H1 (cell line): ENCODE measurements at regions not wholly inside any gene's neighbourhood (a gene's known extent, or its start where the extent isn't known, plus 50 kb on each side); places are given as distances from the start of the nearest gene placed in this dataset.

ENCODE experiments used
- CTCF ChIA-PET: fragments of 300-600 bp; sonication (Branson Sonifier 250); formaldehyde crosslinking; loops from one replicate; lab custom pipeline; 2021; ENCODE audit not compliant: partially characterized antibody; lab: Charles Lee
- POLR2A ChIA-PET: fragments of 300-600 bp; sonication (Branson Sonifier 250); formaldehyde crosslinking; loops from one replicate; lab custom pipeline; 2021; ENCODE audit warnings: inconsistent platforms; ENCODE audit not compliant: partially characterized antibody; lab: Charles Lee
- DNase-seq, 2 experiments: peaks; one replicate each; pipeline versions ENCODE4 v3.0.0 to v3.0.0-alpha.2; 2010 to 2022; ENCODE audit warnings: low spot score in 2 of 2, low read depth in 1 of 2, mixed read lengths in 1 of 2
- FAIRE-seq: peaks from 2 replicates; lab custom pipeline; 2011; peaks lifted over from hg19 to GRCh38; lab: Jason Lieb, UNC
- H2AFZ ChIP-seq: 2 replicates; pipeline ENCODE4 v1.8.1; 2012; ENCODE audit warnings: low read length, inconsistent platforms
- H2AK5ac ChIP-seq: 2 replicates; pipeline ENCODE4 v1.6.1; 2013; ENCODE audit warnings: low read depth, low read length
- H2BK120ac ChIP-seq: replicated peaks from 2 replicates; pipeline ENCODE3; 2013; ENCODE audit warnings: low read depth, low read length, inconsistent platforms
- H2BK12ac ChIP-seq: 2 replicates; pipeline ENCODE4 v1.6.1; 2013; ENCODE audit warnings: low read depth, low read length
- H2BK15ac ChIP-seq: 2 replicates; pipeline ENCODE4 v1.6.1; 2013; ENCODE audit warnings: low read length
- H2BK20ac ChIP-seq: 2 replicates; pipeline ENCODE4 v1.6.1; 2013; ENCODE audit warnings: low read length
- H2BK5ac ChIP-seq: 2 replicates; pipeline ENCODE4 v1.6.1; 2013; ENCODE audit warnings: low read depth, low read length
- H3K14ac ChIP-seq: 2 replicates; pipeline ENCODE4 v1.6.1; 2013; ENCODE audit warnings: inconsistent platforms; ENCODE audit not compliant: insufficient read length
- H3K18ac ChIP-seq: 2 replicates; pipeline ENCODE4 v1.6.1; 2013; ENCODE audit warnings: low read length; ENCODE audit errors: extremely low read depth
- H3K23ac ChIP-seq: 2 replicates; pipeline ENCODE4 v1.6.1; 2013; ENCODE audit warnings: inconsistent platforms; ENCODE audit not compliant: insufficient read length
- H3K23me2 ChIP-seq: 2 replicates; pipeline ENCODE4 v1.6.1; 2013; ENCODE audit warnings: low read depth, low read length
- H3K27ac ChIP-seq: 2 replicates; pipeline ENCODE4 v1.6.1; 2011; ENCODE audit warnings: low read depth, low read length, inconsistent platforms
- H3K27me3 ChIP-seq, 4 experiments: replicated peaks in 1 of 4; 1 replicate in 1 of 4; 2 replicates in 3 of 4; pipeline versions ENCODE4 v1.6.1 to v1.8.1; 2011 to 2013; ENCODE audit warnings: low read length in 3 of 4, mild to moderate bottlenecking in 3 of 4, inconsistent platforms in 2 of 4, mixed read lengths in 2 of 4, moderate library complexity in 1 of 4; ENCODE audit not compliant: control insufficient read depth in 3 of 4, insufficient read depth in 3 of 4; ENCODE audit errors: extremely low read depth in 1 of 4
- H3K36me3 ChIP-seq, 4 experiments: 2 replicates each; pipeline versions ENCODE4 v1.6.1 to v1.8.1; 2011 to 2013; ENCODE audit warnings: mild to moderate bottlenecking in 4 of 4, low read length in 3 of 4, moderate library complexity in 2 of 4, control low read depth in 1 of 4, inconsistent platforms in 1 of 4; ENCODE audit not compliant: insufficient read depth in 4 of 4, control insufficient read depth in 2 of 4
- H3K4ac ChIP-seq: replicated peaks from 2 replicates; pipeline ENCODE3; 2013; ENCODE audit warnings: low read length, low read depth, mixed read lengths, inconsistent platforms; ENCODE audit not compliant: insufficient read length
- H3K4me1 ChIP-seq, 4 experiments: replicated peaks in 1 of 4; 1 replicate in 1 of 4; 2 replicates in 3 of 4; pipeline versions ENCODE4 v1.6.1 to v1.8.1; 2011 to 2013; ENCODE audit warnings: low read length in 3 of 4, inconsistent platforms in 2 of 4, mixed read lengths in 1 of 4; ENCODE audit not compliant: insufficient read depth in 4 of 4, control insufficient read depth in 3 of 4
- H3K4me2 ChIP-seq, 2 experiments: 2 replicates each; pipeline versions ENCODE4 v1.6.1 to v1.8.1; 2011 to 2013; ENCODE audit warnings: low read depth in 2 of 2, low read length in 2 of 2, control low read depth in 1 of 2, inconsistent platforms in 1 of 2, mild to moderate bottlenecking in 1 of 2; ENCODE audit not compliant: insufficient read depth in 1 of 2
- H3K4me3 ChIP-seq, 4 experiments: fragments of 200-600, 300-600 bp in 1 of 4; sonication (generic), shearing (Covaris generic), sonication (Bioruptor Twin) in 1 of 4; 2 replicates each; pipeline versions ENCODE4 v1.5.1 to v1.8.1; 2011 to 2016; ENCODE audit warnings: low read length in 4 of 4, low read depth in 3 of 4, control low read depth in 2 of 4, inconsistent platforms in 2 of 4, mild to moderate bottlenecking in 2 of 4, mixed read lengths in 1 of 4, moderate library complexity in 1 of 4; ENCODE audit not compliant: insufficient read depth in 2 of 4; ENCODE audit errors: extremely low read depth in 1 of 4
- H3K56ac ChIP-seq: replicated peaks from 2 replicates; pipeline ENCODE3; 2013; ENCODE audit warnings: low read depth, mild to moderate bottlenecking, mixed read lengths, low read length, inconsistent platforms; ENCODE audit not compliant: insufficient read length
- H3K79me1 ChIP-seq: 2 replicates; pipeline ENCODE4 v1.6.1; 2013; ENCODE audit warnings: low read depth, low read length, control low read depth
- H3K79me2 ChIP-seq, 2 experiments: 2 replicates each; pipeline versions ENCODE4 v1.6.1 to v1.8.1; 2012 to 2013; ENCODE audit warnings: low read length in 2 of 2, mild to moderate bottlenecking in 2 of 2, inconsistent platforms in 1 of 2; ENCODE audit not compliant: insufficient read depth in 2 of 2, control insufficient read depth in 1 of 2
- H3K9ac ChIP-seq, 4 experiments: replicated peaks in 1 of 4; 1 replicate in 1 of 4; 2 replicates in 3 of 4; pipeline versions ENCODE4 v1.6.1 to v1.8.1; 2011 to 2013; ENCODE audit warnings: low read depth in 3 of 4, low read length in 3 of 4, control low read depth in 2 of 4, mild to moderate bottlenecking in 2 of 4, moderate library complexity in 2 of 4, inconsistent platforms in 1 of 4; ENCODE audit errors: extremely low read depth in 1 of 4
- H3K9me3 ChIP-seq, 2 experiments: 2 replicates each; pipeline versions ENCODE4 v1.6.1 to v1.8.1; 2012 to 2013; ENCODE audit warnings: mild to moderate bottlenecking in 2 of 2, moderate library complexity in 2 of 2, control low read depth in 1 of 2, inconsistent platforms in 1 of 2, low read depth in 1 of 2, low read length in 1 of 2, mixed read lengths in 1 of 2; ENCODE audit not compliant: insufficient read depth in 2 of 2
- H4K20me1 ChIP-seq, 2 experiments: replicated peaks in 1 of 2; 2 replicates each; pipeline versions ENCODE3 to v1.8.1; 2011 to 2013; ENCODE audit warnings: inconsistent platforms in 2 of 2, low read length in 2 of 2, mild to moderate bottlenecking in 1 of 2; ENCODE audit not compliant: insufficient read depth in 2 of 2, control insufficient read depth in 1 of 2
- H4K5ac ChIP-seq: 2 replicates; pipeline ENCODE4 v1.6.1; 2013; ENCODE audit warnings: low read length, low read depth, mixed read lengths, inconsistent platforms; ENCODE audit not compliant: insufficient read length
- H4K8ac ChIP-seq: 2 replicates; pipeline ENCODE4 v1.8.0; 2013; ENCODE audit warnings: mild to moderate bottlenecking, moderate library complexity, low read length, inconsistent platforms; ENCODE audit not compliant: insufficient read depth; ENCODE audit errors: extremely low read depth
- H4K91ac ChIP-seq: replicated peaks from 2 replicates; pipeline ENCODE3; 2013; ENCODE audit warnings: low read length, mixed read lengths, inconsistent platforms; ENCODE audit not compliant: insufficient read length
- CBX8 ChIP-seq: fragments of 300-800, 300-1000 bp; sonication (generic); IDR thresholded peaks from 2 replicates; pipeline ENCODE4 v1.7.1; 2016; ENCODE audit warnings: low read depth, low read length, borderline replicate concordance
- GTF2F1 ChIP-seq: IDR thresholded peaks from 2 replicates; pipeline ENCODE4 v1.6.1; 2012; ENCODE audit warnings: low read depth, low read length, improper control_type of control experiment, borderline replicate concordance
- NRF1 ChIP-seq: IDR thresholded peaks from 2 replicates; pipeline ENCODE4 v1.6.1; 2011; ENCODE audit warnings: mild to moderate bottlenecking, low read depth, low read length, improper control_type of control experiment
- PHF8 ChIP-seq: fragments of 200-600 bp; sonication (generic); conservative IDR thresholded peaks from 2 replicates; pipeline ENCODE4 v1.7.1; 2012; ENCODE audit warnings: low read depth, mild to moderate bottlenecking, inconsistent platforms, low read length, moderate library complexity
- RXRA ChIP-seq: IDR thresholded peaks from 2 replicates; pipeline ENCODE4 v1.6.1; 2011; ENCODE audit warnings: low read depth, mild to moderate bottlenecking, low read length, moderate library complexity; ENCODE audit not compliant: insufficient read depth
- SRF ChIP-seq: IDR thresholded peaks from 2 replicates; pipeline ENCODE4 v1.6.1; 2011; ENCODE audit warnings: mild to moderate bottlenecking, low read depth, low read length, moderate library complexity
- TF ChIP-seq, protein P1 (sequence below): IDR thresholded peaks from 2 replicates; pipeline ENCODE4 v1.6.1; 2011; ENCODE audit warnings: low read depth, mild to moderate bottlenecking, low read length; ENCODE audit not compliant: insufficient read depth

DNA sequence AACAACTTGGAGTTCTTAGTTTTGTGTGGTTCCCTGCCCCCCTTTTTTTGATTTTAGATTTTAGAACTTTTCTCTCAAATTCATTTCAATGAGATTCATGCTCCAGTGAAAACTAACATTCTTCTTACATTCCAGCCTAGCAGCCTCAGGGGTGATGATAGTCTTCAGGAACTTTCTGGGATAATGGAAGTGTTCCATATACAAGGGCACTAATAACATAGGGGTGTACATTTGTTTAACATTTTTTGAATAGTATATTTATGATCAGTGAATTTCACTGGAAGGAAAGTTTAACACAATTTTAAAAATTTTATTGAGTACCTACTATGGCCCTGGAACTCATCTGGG is 61.4 kb upstream of the ZNF648 start:
- Histone ChIP-seq H3K79me1 (no peaks in the 10 kb centered on the region), H4K20me1 (no peaks in the 10 kb centered on the region), H2BK120ac (no peak overlapping the region), H3K18ac (no peak overlapping the region), H3K14ac (no peak overlapping the region), H3K4ac (no peak overlapping the region), H2BK15ac (no peak overlapping the region), H4K91ac (no peak overlapping the region), H3K9me3 (no peaks in the 10 kb centered on the region), H3K23ac (no peak overlapping the region), H2AK5ac (no peak overlapping the region), H3K56ac (no peak overlapping the region), H3K79me2 (no peaks in the 10 kb centered on the region), H3K27ac (no peak overlapping the region), H3K36me3 (no peaks in the 10 kb centered on the region), H3K23me2 (no peaks in the 10 kb centered on the region), H4K5ac (no peak overlapping the region), H4K8ac (no peak overlapping the region), H2BK5ac (no peak overlapping the region), H2BK20ac (no peak overlapping the region), H3K4me3 (no peak overlapping the region), H3K4me2 (no peak overlapping the region), H3K9ac (no peak overlapping the region), H3K4me1 (no peaks in the 10 kb centered on the region), H2AFZ (no peak overlapping the region), H2BK12ac (no peak overlapping the region), H3K27me3 (no peaks in the 10 kb centered on the region)
- ChIA-PET POLR2A (no interaction called here), CTCF (interaction anchor here (1.3 to 1.4 kb wide), 2 partner anchors 9 to 11 kb away, joined by 3 read pairs; no protein-coding TSS in a partner anchor)
- no peak for TF ChIP-seq PHF8
- TF ChIP-seq GTF2F1: no peak
- TF ChIP-seq NRF1: no peak
- no peak for TF ChIP-seq RXRA
- TF ChIP-seq CBX8: no peak
- TF ChIP-seq SRF: no peak
- TF ChIP-seq, protein P1, sequence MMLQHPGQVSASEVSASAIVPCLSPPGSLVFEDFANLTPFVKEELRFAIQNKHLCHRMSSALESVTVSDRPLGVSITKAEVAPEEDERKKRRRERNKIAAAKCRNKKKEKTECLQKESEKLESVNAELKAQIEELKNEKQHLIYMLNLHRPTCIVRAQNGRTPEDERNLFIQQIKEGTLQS: no peak
- FAIRE-seq (no peak), DNase-seq (no peak)
